ENCODE measurements at regions not wholly inside any gene's neighbourhood (a gene's known extent, or its start where the extent isn't known, plus 50 kb on each side); places are given as distances from the start of the nearest gene placed in this dataset.
"Not testable (repeated sequence)": the region's sequence is repeated elsewhere in the genome, so short reads cannot be mapped to it uniquely, and the experiment has no call there.

DNA sequence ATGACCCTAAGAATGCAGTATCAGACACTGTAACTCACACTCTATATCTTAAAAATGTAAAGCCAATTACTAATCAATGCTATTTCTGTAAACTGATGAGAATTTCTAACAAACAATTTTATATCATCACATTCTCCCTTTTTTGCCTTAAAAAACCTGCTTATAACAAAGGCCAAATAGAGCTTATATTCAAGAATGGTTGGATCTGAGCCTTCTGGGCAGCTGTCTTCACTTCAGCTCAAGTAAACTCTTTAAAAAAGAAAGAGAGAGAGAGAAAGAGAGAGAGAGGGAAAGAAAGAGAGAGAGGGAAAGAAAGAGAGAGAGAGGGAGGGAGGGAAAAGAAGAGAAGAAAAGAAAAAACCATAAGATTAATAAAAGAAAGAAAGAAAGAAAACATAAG, 231.8 kb downstream of the KCNE4 start:
- intact Hi-C loops (cut with micrococcal nuclease) = no loop called here
- no peak overlapping the region for H3K27ac Mint-ChIP-seq
- POLR2A ChIA-PET = no interaction called here
- no peaks in the 10 kb centered on the region for H3K27me3 Mint-ChIP-seq
- CTCF ChIA-PET = no interaction called here
- H3K9me3 Mint-ChIP-seq = peaks cover 9% of the 10 kb centered on the region
- no peaks in the 10 kb centered on the region for H3K36me3 Mint-ChIP-seq
- no peak for DNase-seq
- H3K4me1 Mint-ChIP-seq (ENCODE audit: low read depth) = no peaks in the 10 kb centered on the region
- no peak overlapping the region for H3K4me3 Mint-ChIP-seq

DNA sequence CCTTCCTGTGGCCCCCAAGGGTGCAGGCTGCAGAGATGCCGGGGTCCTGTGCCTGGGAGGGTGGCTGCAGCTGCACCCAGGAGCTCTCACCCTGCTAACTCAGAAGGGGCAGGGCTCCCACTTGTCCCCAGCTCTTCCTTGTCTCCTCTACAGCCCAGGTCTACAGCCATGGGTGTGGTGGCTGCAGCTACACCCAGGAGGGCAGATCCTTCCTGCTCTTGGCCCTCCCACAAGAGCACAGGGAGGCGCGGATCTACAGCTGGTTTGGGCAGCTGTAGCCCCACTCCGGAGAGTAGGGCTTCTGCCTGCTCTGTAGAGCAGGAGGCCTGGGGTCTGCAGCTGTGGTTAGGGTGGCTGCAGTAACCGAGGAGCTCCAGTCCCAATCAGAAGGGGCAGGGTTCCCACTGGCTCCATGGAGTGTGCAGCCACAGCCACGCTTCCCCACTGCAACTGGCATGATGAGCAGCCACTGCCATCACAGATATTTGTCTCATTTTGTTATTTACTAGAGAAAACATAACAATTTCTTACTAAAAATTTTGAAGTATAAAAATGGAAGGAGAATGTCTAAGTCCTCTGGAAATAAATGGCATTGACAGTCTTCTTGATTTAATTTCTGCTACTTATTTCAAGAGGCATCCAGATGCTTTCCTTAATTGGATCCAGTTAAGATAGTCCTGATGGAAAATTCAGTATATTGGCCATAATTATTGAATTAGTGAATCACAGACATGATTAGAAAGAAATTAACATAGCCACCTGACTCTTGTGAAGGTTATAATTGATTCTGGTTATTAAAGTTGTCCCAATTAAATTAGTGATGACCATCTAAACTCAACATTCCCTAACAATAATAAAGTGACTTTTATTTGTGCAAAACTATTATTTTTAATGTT, 233.6 kb downstream of the KCNE4 start:
- ChIA-PET POLR2A (no interaction called here), CTCF (no interaction called here)
- H3K4me3 Mint-ChIP-seq = no peak overlapping the region
- H3K27me3 Mint-ChIP-seq = no peaks in the 10 kb centered on the region
- peaks cover 11% of the 10 kb centered on the region for H3K9me3 Mint-ChIP-seq
- no peaks in the 10 kb centered on the region for H3K4me1 Mint-ChIP-seq (ENCODE audit: low read depth)
- no peaks in the 10 kb centered on the region for H3K36me3 Mint-ChIP-seq
- no peak for DNase-seq
- intact Hi-C loops (cut with micrococcal nuclease) = no loop called here
- H3K27ac Mint-ChIP-seq = no peak overlapping the region

GRCh38 chr2:223294756-223295155, 242.8 kb downstream of the KCNE4 start:
- no peaks in the 10 kb centered on the region for H3K27me3 Mint-ChIP-seq
- H3K9me3 Mint-ChIP-seq = peaks cover 2% of the 10 kb centered on the region
- CTCF ChIA-PET = no interaction called here
- no peak for DNase-seq
- no peaks in the 10 kb centered on the region for H3K36me3 Mint-ChIP-seq
- POLR2A ChIA-PET = no interaction called here
- no peak overlapping the region for H3K27ac Mint-ChIP-seq
- H3K4me1 Mint-ChIP-seq (ENCODE audit: low read depth) = no peaks in the 10 kb centered on the region
- H3K4me3 Mint-ChIP-seq = no peak overlapping the region
- intact Hi-C loops (cut with micrococcal nuclease) = no loop called here

GRCh38 chr2:223297788-223298187, 245.8 kb downstream of the KCNE4 start:
- H3K27me3 Mint-ChIP-seq = no peaks in the 10 kb centered on the region
- H3K9me3 Mint-ChIP-seq = no peaks in the 10 kb centered on the region
- intact Hi-C loops (cut with micrococcal nuclease) = no loop called here
- ChIA-PET CTCF (no interaction called here), POLR2A (no interaction called here)
- no peak for DNase-seq
- no peak overlapping the region for H3K27ac Mint-ChIP-seq
- no peaks in the 10 kb centered on the region for H3K36me3 Mint-ChIP-seq
- no peaks in the 10 kb centered on the region for H3K4me1 Mint-ChIP-seq (ENCODE audit: low read depth)
- H3K4me3 Mint-ChIP-seq = no peak overlapping the region

DNA sequence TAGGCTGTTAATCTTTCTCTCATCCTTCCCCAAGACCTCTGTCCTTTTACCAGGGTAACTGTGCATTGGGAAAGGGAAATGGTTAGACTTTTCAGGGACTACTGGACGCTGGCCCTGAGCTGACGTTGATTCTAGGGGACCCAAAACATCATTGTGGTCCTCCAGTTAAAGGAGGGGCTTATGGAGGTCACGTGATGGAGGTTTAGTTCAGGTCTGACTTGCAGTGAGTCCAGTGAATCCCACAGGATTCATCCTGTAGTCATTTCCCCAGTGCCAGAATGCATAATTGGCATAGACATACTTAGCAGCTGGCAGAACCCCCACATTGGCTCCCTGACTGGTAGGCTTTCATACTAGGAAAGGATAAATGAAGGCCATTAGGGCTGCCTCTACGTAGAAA, 246.3 kb downstream of the KCNE4 start:
- intact Hi-C loops (cut with micrococcal nuclease); POLR2A ChIA-PET; DNase-seq; CTCF ChIA-PET; H3K4me3 Mint-ChIP-seq; H3K27me3 Mint-ChIP-seq; H3K4me1 Mint-ChIP-seq (ENCODE audit: low read depth); H3K9me3 Mint-ChIP-seq; H3K27ac Mint-ChIP-seq; H3K36me3 Mint-ChIP-seq: not testable (repeated sequence)

DNA sequence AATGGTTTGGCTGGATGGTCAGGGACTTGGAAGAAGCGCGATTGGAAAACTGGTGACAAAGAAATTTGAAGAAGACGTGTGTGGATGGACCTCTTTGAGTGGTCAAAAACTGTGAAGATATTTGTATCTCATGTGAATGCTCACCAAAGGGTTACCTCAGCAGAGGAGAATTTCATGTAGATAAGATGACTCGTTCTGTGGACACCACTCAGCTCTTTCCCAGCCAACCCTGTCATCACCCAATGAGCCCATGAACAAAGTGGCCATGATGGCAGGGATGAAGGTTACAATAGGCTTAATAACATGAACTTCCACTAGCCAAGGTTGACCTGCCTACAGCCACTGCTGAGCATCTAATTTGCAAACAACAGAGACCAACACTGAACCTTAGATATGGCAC, 248.3 kb downstream of the KCNE4 start:
- intact Hi-C loops (cut with micrococcal nuclease) = no loop called here
- ChIA-PET POLR2A (no interaction called here), CTCF (no interaction called here)
- H3K4me1 Mint-ChIP-seq (ENCODE audit: low read depth) = no peaks in the 10 kb centered on the region
- DNase-seq = no peak
- H3K4me3 Mint-ChIP-seq = no peak overlapping the region
- H3K27me3 Mint-ChIP-seq = no peaks in the 10 kb centered on the region
- no peaks in the 10 kb centered on the region for H3K36me3 Mint-ChIP-seq
- H3K9me3 Mint-ChIP-seq = no peaks in the 10 kb centered on the region
- no peak overlapping the region for H3K27ac Mint-ChIP-seq

DNA sequence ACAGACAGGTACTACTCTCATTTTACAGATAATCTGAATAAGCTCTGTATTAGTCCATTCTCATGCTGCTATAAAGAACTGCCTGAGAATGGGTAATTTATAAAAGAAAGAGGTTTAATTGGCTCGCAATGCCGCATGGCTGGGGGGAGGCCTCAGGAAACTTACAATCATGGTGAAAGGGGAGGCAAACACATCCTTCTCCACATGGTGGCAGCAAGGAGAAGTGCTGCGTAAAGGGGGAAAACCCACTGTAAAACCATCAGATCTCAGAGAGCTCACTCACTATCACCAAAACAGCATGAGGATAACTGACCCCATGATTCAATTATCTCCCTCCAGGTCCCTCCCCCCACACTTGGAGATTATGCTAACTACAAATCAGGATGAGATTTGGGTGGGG, 254.4 kb downstream of the KCNE4 start:
- H3K36me3 Mint-ChIP-seq = no peaks in the 10 kb centered on the region
- no peaks in the 10 kb centered on the region for H3K27me3 Mint-ChIP-seq
- DNase-seq = no peak
- CTCF ChIA-PET = no interaction called here
- POLR2A ChIA-PET = no interaction called here
- H3K27ac Mint-ChIP-seq = no peak overlapping the region
- no peak overlapping the region for H3K4me3 Mint-ChIP-seq
- intact Hi-C loops (cut with micrococcal nuclease) = no loop called here
- H3K9me3 Mint-ChIP-seq = no peaks in the 10 kb centered on the region
- no peaks in the 10 kb centered on the region for H3K4me1 Mint-ChIP-seq (ENCODE audit: low read depth)

GRCh38 chr2:223311889-223312680, 260.1 kb downstream of the KCNE4 start:
- Mint-ChIP-seq H3K27me3 (no peaks in the 10 kb centered on the region), H3K4me3 (no peak overlapping the region), H3K36me3 (no peaks in the 10 kb centered on the region), H3K4me1 (ENCODE audit: low read depth) (no peaks in the 10 kb centered on the region), H3K27ac (no peak overlapping the region), H3K9me3 (no peaks in the 10 kb centered on the region)
- intact Hi-C loops (cut with micrococcal nuclease) = no loop called here
- ChIA-PET POLR2A (no interaction called here), CTCF (no interaction called here)
- no peak for DNase-seq

GRCh38 chr2:223313101-223313500, 261.1 kb downstream of the KCNE4 start:
- H3K27ac Mint-ChIP-seq = no peak overlapping the region
- CTCF ChIA-PET = no interaction called here
- intact Hi-C loops (cut with micrococcal nuclease) = no loop called here
- no peak for DNase-seq
- H3K4me3 Mint-ChIP-seq = no peak overlapping the region
- no peaks in the 10 kb centered on the region for H3K36me3 Mint-ChIP-seq
- H3K27me3 Mint-ChIP-seq = no peaks in the 10 kb centered on the region
- POLR2A ChIA-PET = no interaction called here
- no peaks in the 10 kb centered on the region for H3K9me3 Mint-ChIP-seq
- H3K4me1 Mint-ChIP-seq (ENCODE audit: low read depth) = no peaks in the 10 kb centered on the region

- H3K4me3 Mint-ChIP-seq = no peak overlapping the region
- H3K4me1 Mint-ChIP-seq (ENCODE audit: low read depth) = no peaks in the 10 kb centered on the region
- CTCF ChIA-PET = interaction anchor here (0.6 kb wide), 1 partner anchor 320 kb away, joined by 3 read pairs; no protein-coding TSS in a partner anchor
- POLR2A ChIA-PET = no interaction called here
- intact Hi-C loops (cut with micrococcal nuclease) = no loop called here
- no peaks in the 10 kb centered on the region for H3K36me3 Mint-ChIP-seq
- H3K27me3 Mint-ChIP-seq = no peaks in the 10 kb centered on the region
- H3K9me3 Mint-ChIP-seq = no peaks in the 10 kb centered on the region
- no peak for DNase-seq
- no peak overlapping the region for H3K27ac Mint-ChIP-seq
Observed at GRCh38 chr2:223314811-223315210, 262.8 kb downstream of the KCNE4 start.

DNA sequence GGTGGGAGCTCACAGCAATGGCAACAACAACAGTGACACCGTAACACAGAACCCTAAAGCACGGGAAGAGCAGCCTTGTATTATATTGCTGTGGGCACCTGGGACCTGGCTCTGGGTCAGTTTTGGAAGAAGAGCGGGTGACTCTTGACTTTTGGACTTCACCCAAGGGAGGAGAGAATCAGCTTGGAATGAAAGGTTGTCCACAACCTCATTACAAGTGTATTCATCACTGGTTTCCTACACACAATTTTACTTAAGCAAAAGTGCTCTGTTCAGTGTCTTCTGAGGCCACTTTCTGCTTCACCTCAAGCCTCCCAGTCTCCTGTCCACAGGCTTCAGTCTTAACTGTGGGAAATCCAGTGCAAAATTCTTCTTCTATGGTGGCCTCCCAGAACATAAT, 263.8 kb downstream of the KCNE4 start:
- CTCF ChIA-PET = interaction anchor here (0.6 kb wide), 1 partner anchor 319 kb away, joined by 3 read pairs; no protein-coding TSS in a partner anchor
- Mint-ChIP-seq H3K27me3 (no peaks in the 10 kb centered on the region), H3K36me3 (no peaks in the 10 kb centered on the region), H3K9me3 (no peaks in the 10 kb centered on the region), H3K4me3 (no peak overlapping the region), H3K4me1 (ENCODE audit: low read depth) (no peaks in the 10 kb centered on the region), H3K27ac (no peak overlapping the region)
- POLR2A ChIA-PET = no interaction called here
- DNase-seq = no peak
- intact Hi-C loops (cut with micrococcal nuclease) = no loop called here

- H3K27me3 Mint-ChIP-seq = no peaks in the 10 kb centered on the region
- POLR2A ChIA-PET = no interaction called here
- no peaks in the 10 kb centered on the region for H3K36me3 Mint-ChIP-seq
- H3K27ac Mint-ChIP-seq = no peak overlapping the region
- peaks cover 1% of the 10 kb centered on the region for H3K9me3 Mint-ChIP-seq
- H3K4me1 Mint-ChIP-seq (ENCODE audit: low read depth) = no peaks in the 10 kb centered on the region
- H3K4me3 Mint-ChIP-seq = no peak overlapping the region
- intact Hi-C loops (cut with micrococcal nuclease) = no loop called here
- DNase-seq = no peak
- CTCF ChIA-PET = no interaction called here
Observed at GRCh38 chr2:223316342-223316741, 264.4 kb downstream of the KCNE4 start.

DNA sequence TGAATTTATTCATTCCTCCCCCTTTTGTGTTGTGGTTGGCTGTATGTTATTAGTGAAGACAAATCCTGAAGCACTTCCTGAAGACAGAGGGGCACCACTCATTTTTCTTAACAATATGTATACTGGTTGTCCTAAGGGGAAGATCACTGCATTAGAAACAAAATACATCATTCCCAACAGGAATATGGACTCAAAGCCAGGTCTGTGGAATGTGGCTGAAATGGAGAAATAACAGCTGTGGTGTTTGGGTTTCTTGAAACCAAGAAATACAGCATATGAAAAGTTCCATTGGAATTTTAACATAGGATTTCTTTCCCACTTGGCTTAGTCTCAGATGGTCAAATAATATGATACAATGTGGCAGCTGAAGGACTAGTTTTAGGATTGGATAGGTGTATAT, 267.6 kb downstream of the KCNE4 start:
- no peak overlapping the region for H3K4me3 Mint-ChIP-seq
- intact Hi-C loops (cut with micrococcal nuclease) = no loop called here
- POLR2A ChIA-PET = interaction anchor here (0.5 kb wide), 1 partner anchor 1414 kb away, joined by 3 read pairs; no protein-coding TSS in a partner anchor
- CTCF ChIA-PET = no interaction called here
- H3K36me3 Mint-ChIP-seq = no peaks in the 10 kb centered on the region
- H3K27me3 Mint-ChIP-seq = no peaks in the 10 kb centered on the region
- peaks cover 2% of the 10 kb centered on the region for H3K9me3 Mint-ChIP-seq
- no peak overlapping the region for H3K27ac Mint-ChIP-seq
- no peaks in the 10 kb centered on the region for H3K4me1 Mint-ChIP-seq (ENCODE audit: low read depth)
- DNase-seq = no peak

Measured in activated CD4-positive, alpha-beta memory T cell treated with anti-CD3 and anti-CD28 coated beads for 36 hours (primary cell).